ENCODE measurements at regions not wholly inside any gene's neighbourhood (a gene's known extent, or its start where the extent isn't known, plus 50 kb on each side); places are given as distances from the start of the nearest gene placed in this dataset.

DNA sequence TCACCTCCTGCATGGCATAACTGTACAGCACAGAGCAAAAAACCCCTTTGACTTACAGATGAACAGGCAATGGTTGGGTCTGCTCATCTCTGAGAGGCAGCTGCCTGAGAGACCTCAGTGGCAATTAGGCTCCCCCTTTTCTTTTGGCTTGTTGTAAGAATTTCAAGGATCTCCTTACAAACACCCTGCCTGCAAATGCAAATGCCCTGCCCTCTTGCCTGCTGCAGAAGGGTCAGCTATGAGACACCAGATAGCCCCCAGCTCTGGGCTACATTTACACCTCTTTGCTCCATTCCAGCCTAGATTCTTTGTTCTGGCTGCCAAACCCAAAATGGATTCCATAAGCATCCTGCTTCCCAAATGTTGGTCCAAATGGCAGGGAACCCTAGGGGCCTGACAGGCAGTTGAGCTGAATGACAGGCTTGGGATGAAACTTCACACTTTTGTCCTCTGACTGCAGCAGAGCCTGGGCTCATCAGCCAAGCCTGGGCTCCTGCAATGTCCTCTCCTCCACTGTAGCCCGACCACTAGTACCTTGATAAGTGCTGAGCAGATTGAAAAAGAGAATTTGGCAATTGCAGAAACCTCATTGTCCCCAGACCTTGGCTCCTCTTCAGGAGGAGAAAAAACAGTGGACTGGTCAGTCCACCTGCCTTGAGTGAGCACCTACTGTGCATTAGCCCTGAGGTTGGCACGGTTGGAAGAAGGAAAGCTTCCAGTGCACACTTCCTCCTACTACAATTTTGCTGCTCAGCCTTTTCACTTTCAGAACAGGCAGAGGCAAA lies 678.3 kb downstream of the BCL11A start:
- no peaks in the 10 kb centered on the region for H3K36me3 ChIP-seq
- H3K4me3 ChIP-seq: no peak overlapping the region
- no peaks in the 10 kb centered on the region for H3K4me1 ChIP-seq (ENCODE audit: insufficient read depth)
- intact Hi-C loops (cut with DNase I): no loop called here
- DNase-seq: no peak
- no peaks in the 10 kb centered on the region for H3K9me3 ChIP-seq
- 68 to 79% (median 74%) methylated on average over 2 of the region's 2 CpGs for WGBS, 3 donors
- H3K27ac ChIP-seq: no peak overlapping the region
- no peaks in the 10 kb centered on the region for H3K27me3 ChIP-seq
- TF ChIP-seq EP300 (IDR thresholded peaks at IDR 0.05) (no peak), POLR2A (IDR thresholded peaks at IDR 0.05) (no peak)
- TF ChIP-seq, protein P1, sequence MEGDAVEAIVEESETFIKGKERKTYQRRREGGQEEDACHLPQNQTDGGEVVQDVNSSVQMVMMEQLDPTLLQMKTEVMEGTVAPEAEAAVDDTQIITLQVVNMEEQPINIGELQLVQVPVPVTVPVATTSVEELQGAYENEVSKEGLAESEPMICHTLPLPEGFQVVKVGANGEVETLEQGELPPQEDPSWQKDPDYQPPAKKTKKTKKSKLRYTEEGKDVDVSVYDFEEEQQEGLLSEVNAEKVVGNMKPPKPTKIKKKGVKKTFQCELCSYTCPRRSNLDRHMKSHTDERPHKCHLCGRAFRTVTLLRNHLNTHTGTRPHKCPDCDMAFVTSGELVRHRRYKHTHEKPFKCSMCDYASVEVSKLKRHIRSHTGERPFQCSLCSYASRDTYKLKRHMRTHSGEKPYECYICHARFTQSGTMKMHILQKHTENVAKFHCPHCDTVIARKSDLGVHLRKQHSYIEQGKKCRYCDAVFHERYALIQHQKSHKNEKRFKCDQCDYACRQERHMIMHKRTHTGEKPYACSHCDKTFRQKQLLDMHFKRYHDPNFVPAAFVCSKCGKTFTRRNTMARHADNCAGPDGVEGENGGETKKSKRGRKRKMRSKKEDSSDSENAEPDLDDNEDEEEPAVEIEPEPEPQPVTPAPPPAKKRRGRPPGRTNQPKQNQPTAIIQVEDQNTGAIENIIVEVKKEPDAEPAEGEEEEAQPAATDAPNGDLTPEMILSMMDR (IDR thresholded peaks at IDR 0.05): no peak

DNA sequence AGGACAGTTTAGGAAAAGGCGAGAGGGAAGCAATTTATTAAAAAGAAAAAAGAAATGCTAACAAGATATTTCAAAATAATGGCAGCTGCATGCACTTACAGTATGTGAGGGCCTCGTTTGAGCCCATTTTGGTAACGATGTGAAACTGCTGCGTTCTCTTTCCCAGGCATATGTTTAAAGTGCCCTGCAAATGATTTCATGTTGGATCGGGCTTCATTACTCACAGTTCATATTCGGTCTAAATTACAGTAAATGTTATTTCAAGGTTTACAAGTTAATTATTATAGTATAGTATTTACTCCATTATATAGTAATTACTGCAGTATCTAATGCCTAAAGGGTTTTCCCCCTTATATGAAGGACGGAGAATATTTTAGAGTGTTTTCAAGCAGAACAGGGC lies 679.1 kb downstream of the BCL11A start:
- H3K36me3 ChIP-seq: no peaks in the 10 kb centered on the region
- H3K27me3 ChIP-seq: no peaks in the 10 kb centered on the region
- no peak overlapping the region for H3K4me3 ChIP-seq
- whole genome bisulfite sequencing, 3 donors: 73 to 82% (median 78%) methylated on average over 7 of the region's 7 CpGs
- H3K4me1 ChIP-seq (ENCODE audit: insufficient read depth): no peaks in the 10 kb centered on the region
- DNase-seq: no peak
- TF ChIP-seq POLR2A (IDR thresholded peaks at IDR 0.05): no peak
- no peak for TF ChIP-seq EP300 (IDR thresholded peaks at IDR 0.05)
- TF ChIP-seq, protein P1 (IDR thresholded peaks at IDR 0.05): no peak
- H3K27ac ChIP-seq: no peak overlapping the region
- H3K9me3 ChIP-seq: no peaks in the 10 kb centered on the region
- intact Hi-C loops (cut with DNase I): no loop called here

DNA sequence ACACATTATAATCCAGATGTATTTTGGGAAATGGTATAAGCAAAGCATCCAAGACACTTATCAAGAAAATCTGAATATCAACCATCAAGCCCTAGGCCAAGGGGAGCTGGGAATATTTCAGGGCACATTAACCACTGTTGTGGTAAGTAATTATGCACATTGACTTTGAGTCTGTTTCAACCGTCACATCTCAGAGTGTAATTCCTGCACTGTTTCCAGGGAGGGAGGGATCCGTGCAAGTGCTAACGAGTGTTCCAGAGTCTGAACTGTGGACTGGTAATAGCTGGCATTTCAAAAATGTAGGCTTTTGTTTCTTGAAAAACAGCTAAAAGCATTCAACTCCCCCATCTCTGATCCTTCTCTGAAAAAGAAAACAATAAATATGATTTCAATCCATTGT lies 681.6 kb downstream of the BCL11A start:
- intact Hi-C loops (cut with DNase I): no loop called here
- DNase-seq: no peak
- Histone ChIP-seq H3K4me1 (ENCODE audit: insufficient read depth) (no peaks in the 10 kb centered on the region), H3K4me3 (no peak overlapping the region), H3K27ac (no peak overlapping the region), H3K27me3 (no peaks in the 10 kb centered on the region), H3K9me3 (no peaks in the 10 kb centered on the region), H3K36me3 (no peaks in the 10 kb centered on the region)
- 9 to 22% (median 9%) methylated on average over 3 of the region's 3 CpGs for WGBS, 3 donors
- TF ChIP-seq, protein P1 (IDR thresholded peaks at IDR 0.05): no peak
- TF ChIP-seq EP300 (IDR thresholded peaks at IDR 0.05) (no peak), POLR2A (IDR thresholded peaks at IDR 0.05) (no peak)

DNA sequence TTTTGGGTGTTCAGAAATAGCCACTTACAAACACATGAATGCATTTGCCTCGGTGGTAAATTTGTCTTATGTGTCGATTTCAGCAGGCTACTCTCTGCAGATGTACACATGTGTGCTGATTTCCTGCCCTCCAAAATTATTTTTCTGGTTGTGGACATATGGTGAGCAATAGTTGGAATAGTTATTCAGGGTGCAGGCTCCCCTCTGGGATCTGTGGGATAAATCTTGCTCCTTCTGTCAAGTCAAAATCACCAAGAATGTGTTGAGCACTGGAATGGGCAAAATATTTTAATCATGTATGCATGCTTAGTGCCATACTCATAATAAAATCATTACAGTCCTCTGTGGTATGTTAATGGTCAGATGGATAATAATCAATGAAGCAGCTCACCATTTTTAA lies 684.5 kb downstream of the BCL11A start:
- Histone ChIP-seq H3K4me3 (no peak overlapping the region), H3K9me3 (no peaks in the 10 kb centered on the region), H3K27me3 (no peaks in the 10 kb centered on the region), H3K4me1 (ENCODE audit: insufficient read depth) (no peaks in the 10 kb centered on the region), H3K27ac (no peak overlapping the region), H3K36me3 (no peaks in the 10 kb centered on the region)
- intact Hi-C loops (cut with DNase I): no loop called here
- no peak for DNase-seq
- WGBS, 3 donors: 79 to 89% (median 88%) methylated on average over 2 of the region's 2 CpGs
- TF ChIP-seq POLR2A (IDR thresholded peaks at IDR 0.05) (no peak), EP300 (IDR thresholded peaks at IDR 0.05) (no peak)
- TF ChIP-seq, protein P1 (IDR thresholded peaks at IDR 0.05): no peak
